ENCODE measurements at regions not wholly inside any gene's neighbourhood (a gene's known extent, or its start where the extent isn't known, plus 50 kb on each side); places are given as distances from the start of the nearest gene placed in this dataset.

DNA sequence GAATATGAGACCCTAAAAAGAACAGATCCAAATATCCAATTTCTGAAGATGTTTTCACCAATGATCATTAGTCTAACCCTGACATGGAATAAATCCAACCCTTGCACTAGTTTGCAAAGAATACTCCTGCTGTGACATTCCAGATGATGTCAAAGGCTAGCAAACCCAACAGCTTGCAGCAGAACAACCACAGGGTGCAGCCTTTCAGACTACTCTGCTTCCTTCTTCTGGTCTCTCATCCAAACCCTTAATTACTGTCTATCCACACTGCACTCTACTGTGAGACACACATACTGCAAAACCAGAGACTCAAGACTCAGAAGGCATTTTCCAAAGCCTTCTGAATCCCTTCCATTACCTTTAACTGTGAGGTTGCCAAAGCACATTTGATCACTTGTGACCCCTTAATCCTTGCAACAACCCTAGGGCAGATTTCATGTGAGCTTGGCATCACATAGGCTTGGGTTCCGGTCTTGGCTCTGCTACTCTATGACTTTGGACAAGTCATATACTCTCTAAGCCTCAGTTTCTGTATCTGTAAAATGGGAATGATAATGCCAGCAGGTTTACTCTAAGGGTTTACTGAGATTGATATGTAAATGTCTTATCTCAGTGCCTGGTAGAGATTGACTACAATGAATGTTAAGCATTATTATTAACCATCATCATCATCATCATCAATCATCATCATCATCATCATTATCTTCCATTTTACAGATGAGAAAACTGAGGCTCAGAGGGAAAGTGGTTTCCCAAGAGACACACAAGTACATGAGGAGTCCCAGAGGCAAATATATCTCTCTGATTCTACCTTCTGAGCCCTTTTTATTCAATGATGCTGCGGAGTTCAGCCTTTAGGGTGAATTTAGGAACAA is 94.5 kb downstream of the SYF2 start:
- H3K36me3 Mint-ChIP-seq (ENCODE audit: unreplicated experiment): no peaks in the 10 kb centered on the region
- peaks cover 12% of the 10 kb centered on the region for H3K4me1 Mint-ChIP-seq (ENCODE audit: unreplicated experiment)
- H3K4me3 Mint-ChIP-seq (ENCODE audit: unreplicated experiment): no peak overlapping the region
- H3K27me3 Mint-ChIP-seq (ENCODE audit: unreplicated experiment): peaks cover 54% of the 10 kb centered on the region
- H3K9me3 Mint-ChIP-seq (ENCODE audit: unreplicated experiment): no peaks in the 10 kb centered on the region
- H3K27ac Mint-ChIP-seq (ENCODE audit: unreplicated experiment): no peak overlapping the region
- peak; percentile 10 for DNase-seq (ENCODE audit: extremely low spot score, unreplicated experiment)
- no peak for TF ChIP-seq CTCF (IDR thresholded peaks at IDR 0.05)

GRCh38 chr1:25137106-25137505 is 95.2 kb downstream of the SYF2 start:
- peaks cover 49% of the 10 kb centered on the region for H3K27me3 Mint-ChIP-seq (ENCODE audit: unreplicated experiment)
- no peaks in the 10 kb centered on the region for H3K9me3 Mint-ChIP-seq (ENCODE audit: unreplicated experiment)
- no peak for TF ChIP-seq CTCF (IDR thresholded peaks at IDR 0.05)
- H3K4me3 Mint-ChIP-seq (ENCODE audit: unreplicated experiment): no peak overlapping the region
- peaks cover 12% of the 10 kb centered on the region for H3K4me1 Mint-ChIP-seq (ENCODE audit: unreplicated experiment)
- DNase-seq (ENCODE audit: extremely low spot score, unreplicated experiment): peak; percentile 51
- no peak overlapping the region for H3K27ac Mint-ChIP-seq (ENCODE audit: unreplicated experiment)
- H3K36me3 Mint-ChIP-seq (ENCODE audit: unreplicated experiment): no peaks in the 10 kb centered on the region

- H3K27ac Mint-ChIP-seq (ENCODE audit: unreplicated experiment): no peak overlapping the region
- no peak overlapping the region for H3K4me3 Mint-ChIP-seq (ENCODE audit: unreplicated experiment)
- no peak for DNase-seq (ENCODE audit: extremely low spot score, unreplicated experiment)
- no peaks in the 10 kb centered on the region for H3K36me3 Mint-ChIP-seq (ENCODE audit: unreplicated experiment)
- H3K9me3 Mint-ChIP-seq (ENCODE audit: unreplicated experiment): no peaks in the 10 kb centered on the region
- peaks cover 44% of the 10 kb centered on the region for H3K27me3 Mint-ChIP-seq (ENCODE audit: unreplicated experiment)
- H3K4me1 Mint-ChIP-seq (ENCODE audit: unreplicated experiment): peaks cover 12% of the 10 kb centered on the region
- TF ChIP-seq CTCF (IDR thresholded peaks at IDR 0.05): no peak
Observed at GRCh38 chr1:25135909-25136308, 96.4 kb downstream of the SYF2 start.

DNA sequence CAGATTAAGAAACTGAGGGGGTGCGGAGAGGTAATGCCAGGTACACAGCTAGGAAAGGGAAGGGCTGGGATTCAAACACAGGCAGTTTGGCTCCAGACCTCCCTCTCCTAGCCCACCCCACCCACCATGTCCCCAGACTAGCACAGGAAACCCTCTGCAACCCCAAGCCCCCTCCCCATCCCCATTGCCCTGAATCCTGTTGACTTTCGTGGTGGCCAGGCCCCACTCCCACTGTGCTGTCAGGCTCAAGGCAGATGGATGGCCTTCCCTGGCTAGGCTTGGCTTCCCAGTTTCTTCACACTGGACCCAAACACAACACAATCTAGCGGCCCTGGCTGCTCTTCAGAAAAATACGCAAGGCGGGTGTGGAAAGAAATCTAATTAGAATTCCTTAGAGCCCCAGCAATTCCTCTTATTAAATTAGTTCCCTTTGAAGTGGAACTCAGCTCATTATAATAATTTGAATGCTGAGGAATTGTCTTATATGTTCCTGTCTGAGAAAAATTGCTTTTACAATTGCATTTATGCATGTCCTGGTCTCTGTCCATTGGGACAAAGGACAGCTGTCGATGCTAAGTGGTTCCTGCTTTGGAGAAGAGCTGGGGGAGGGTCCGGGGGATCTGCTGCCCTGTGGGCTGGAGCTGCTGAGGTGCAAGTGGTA is 97.4 kb downstream of the SYF2 start:
- Mint-ChIP-seq H3K27me3 (ENCODE audit: unreplicated experiment) (peaks cover 35% of the 10 kb centered on the region), H3K36me3 (ENCODE audit: unreplicated experiment) (no peaks in the 10 kb centered on the region), H3K4me3 (ENCODE audit: unreplicated experiment) (no peak overlapping the region), H3K4me1 (ENCODE audit: unreplicated experiment) (peaks cover 7% of the 10 kb centered on the region), H3K9me3 (ENCODE audit: unreplicated experiment) (no peaks in the 10 kb centered on the region), H3K27ac (ENCODE audit: unreplicated experiment) (no peak overlapping the region)
- peak; percentile 73 for DNase-seq (ENCODE audit: extremely low spot score, unreplicated experiment)
- TF ChIP-seq CTCF (IDR thresholded peaks at IDR 0.05): no peak

DNA sequence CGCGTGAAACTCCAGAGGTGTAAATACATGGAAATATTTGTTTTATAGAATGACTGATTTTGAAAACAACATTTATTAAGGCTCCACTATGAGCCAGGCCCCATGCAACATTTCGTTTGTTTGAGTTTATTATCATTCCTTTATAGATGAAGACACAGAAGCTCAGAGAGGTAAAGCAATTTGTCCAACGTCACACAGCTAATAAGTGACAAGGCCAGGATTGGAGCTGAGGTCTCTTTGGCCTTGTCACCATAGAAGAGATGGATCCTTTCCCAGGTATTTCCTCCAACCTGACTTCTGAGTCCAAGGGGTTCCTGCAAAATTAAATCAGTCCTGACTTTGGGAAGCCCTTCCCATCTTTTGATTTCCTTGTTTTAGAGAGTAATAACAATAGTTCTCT is 98.0 kb downstream of the SYF2 start:
- no peak for TF ChIP-seq CTCF (IDR thresholded peaks at IDR 0.05)
- H3K36me3 Mint-ChIP-seq (ENCODE audit: unreplicated experiment): no peaks in the 10 kb centered on the region
- peaks cover 29% of the 10 kb centered on the region for H3K27me3 Mint-ChIP-seq (ENCODE audit: unreplicated experiment)
- no peak for DNase-seq (ENCODE audit: extremely low spot score, unreplicated experiment)
- peaks cover 5% of the 10 kb centered on the region for H3K4me1 Mint-ChIP-seq (ENCODE audit: unreplicated experiment)
- H3K27ac Mint-ChIP-seq (ENCODE audit: unreplicated experiment): no peak overlapping the region
- H3K9me3 Mint-ChIP-seq (ENCODE audit: unreplicated experiment): no peaks in the 10 kb centered on the region
- H3K4me3 Mint-ChIP-seq (ENCODE audit: unreplicated experiment): no peak overlapping the region

Measured in osteocyte (in vitro differentiated cells).